Kidney (tissue), 13 donors: ENCODE measurements at regions not wholly inside any gene's neighbourhood (a gene's known extent, or its start where the extent isn't known, plus 50 kb on each side); places are given as distances from the start of the nearest gene placed in this dataset.

ENCODE experiments used
- DNase-seq, 5 donors: peaks; one replicate each; pipeline ENCODE4 v3.0.0-alpha.2; 2013 to 2020
- FAIRE-seq: peaks from 2 replicates; lab custom pipeline; 2012; peaks lifted over from hg19 to GRCh38; lab: Jason Lieb, UNC
- H3K27ac ChIP-seq, 2 donors: one replicate each; pipeline ENCODE4 v1.7.0; 2013; ENCODE audit warnings: low read depth in 2 of 2, low read length in 2 of 2, inconsistent platforms in 1 of 2
- H3K27me3 ChIP-seq: one replicate; pipeline ENCODE4 v1.7.1; 2013; ENCODE audit warnings: low read length, inconsistent platforms; ENCODE audit not compliant: control insufficient read depth, insufficient read depth
- H3K36me3 ChIP-seq, 3 donors: one replicate each; pipeline versions ENCODE4 v1.7.0 to v1.7.1; 2013; ENCODE audit warnings: low read length in 3 of 3, control low read depth in 1 of 3, inconsistent platforms in 1 of 3; ENCODE audit not compliant: insufficient read depth in 3 of 3, control insufficient read depth in 2 of 3
- H3K4me1 ChIP-seq, 3 donors: one replicate each; pipeline versions ENCODE4 v1.7.0 to v1.7.1; 2013; ENCODE audit warnings: low read length in 3 of 3, inconsistent platforms in 1 of 3, low read depth in 1 of 3; ENCODE audit not compliant: control insufficient read depth in 2 of 3, insufficient read depth in 2 of 3
- H3K4me3 ChIP-seq, 3 donors: one replicate each; pipeline versions ENCODE4 v1.7.0 to v1.8.1; 2013; ENCODE audit warnings: low read length in 3 of 3, control low read depth in 1 of 3, inconsistent platforms in 1 of 3
- H3K9ac ChIP-seq, 3 donors: one replicate each; pipeline versions ENCODE4 v1.7.0 to v1.7.1; 2013; ENCODE audit warnings: low read length in 3 of 3, control low read depth in 1 of 3, inconsistent platforms in 1 of 3
- H3K9me3 ChIP-seq, 3 donors: one replicate each; pipeline versions ENCODE4 v1.7.0 to v1.7.1; 2013; ENCODE audit warnings: low read length in 3 of 3, control low read depth in 1 of 3, inconsistent platforms in 1 of 3; ENCODE audit not compliant: control insufficient read depth in 2 of 3, insufficient read depth in 1 of 3
- CTCF ChIP-seq: IDR thresholded peaks from 3 replicates; pipeline ENCODE4 v1.5.1; 2012; ENCODE audit warnings: mild to moderate bottlenecking, moderate library complexity, borderline replicate concordance; ENCODE audit not compliant: insufficient read depth; ENCODE audit errors: extremely low read depth
- intact Hi-C: fragments of 100-400 bp; cut with DNase I; formaldehyde crosslinking; loops from one replicate; pipeline ENCODE4 v1.11.1; 2022
- donor health status: control.
- donor health status: control.
- donor health status: control.
- donor health status: control.
- donor health status: control.
- donor health status: DM: yes; HTN: yes; CAD: no.
- donor health status: Normal renal cell carcinoma (clear cell type).

GRCh38 chr7:114856625-114857024, 65.3 kb upstream of the MDFIC start:
- FAIRE-seq (no peak), DNase-seq (peak in 2 of 5 donors; percentile 23 to 51)
- intact Hi-C loops = no loop called here
- Histone ChIP-seq H3K27ac (no peak overlapping the region), H3K36me3 (no peaks in the 10 kb centered on the region), H3K4me1 (no peaks in the 10 kb centered on the region), H3K27me3 (no peaks in the 10 kb centered on the region), H3K9me3 (no peaks in the 10 kb centered on the region), H3K9ac (no peak overlapping the region), H3K4me3 (no peak overlapping the region)
- TF ChIP-seq CTCF = no peak

GRCh38 chr7:114857605-114858004, 64.3 kb upstream of the MDFIC start:
- no peaks in the 10 kb centered on the region for H3K27me3 ChIP-seq
- no peak overlapping the region for H3K4me3 ChIP-seq
- no peak for TF ChIP-seq CTCF
- H3K9ac ChIP-seq = no peak overlapping the region
- intact Hi-C loops = no loop called here
- no peaks in the 10 kb centered on the region for H3K9me3 ChIP-seq
- no peak for DNase-seq
- no peaks in the 10 kb centered on the region for H3K36me3 ChIP-seq
- FAIRE-seq = no peak
- no peak overlapping the region for H3K27ac ChIP-seq
- no peaks in the 10 kb centered on the region for H3K4me1 ChIP-seq

- no peaks in the 10 kb centered on the region for H3K9me3 ChIP-seq
- no peaks in the 10 kb centered on the region for H3K36me3 ChIP-seq
- TF ChIP-seq CTCF = no peak
- no peak for FAIRE-seq
- H3K4me3 ChIP-seq = no peak overlapping the region
- intact Hi-C loops = no loop called here
- no peaks in the 10 kb centered on the region for H3K27me3 ChIP-seq
- no peak overlapping the region for H3K9ac ChIP-seq
- DNase-seq = no peak
- H3K27ac ChIP-seq = no peak overlapping the region
- H3K4me1 ChIP-seq = no peaks in the 10 kb centered on the region
Measured at GRCh38 chr7:114859477-114859876, 62.4 kb upstream of the MDFIC start.

GRCh38 chr7:114860206-114860605, 61.7 kb upstream of the MDFIC start:
- Histone ChIP-seq H3K4me1 (no peaks in the 10 kb centered on the region), H3K9ac (no peak overlapping the region), H3K27me3 (no peaks in the 10 kb centered on the region), H3K4me3 (no peak overlapping the region), H3K27ac (no peak overlapping the region), H3K36me3 (no peaks in the 10 kb centered on the region), H3K9me3 (no peaks in the 10 kb centered on the region)
- no peak for TF ChIP-seq CTCF
- FAIRE-seq = no peak
- intact Hi-C loops = no loop called here
- DNase-seq = no peak
